Neutrophil (primary cell): ENCODE measurements at regions not wholly inside any gene's neighbourhood (a gene's known extent, or its start where the extent isn't known, plus 50 kb on each side); places are given as distances from the start of the nearest gene placed in this dataset.

Experiments used
- H3K27ac ChIP-seq: fragments of 200-600 bp; sonication (generic); 2 replicates; pipeline ENCODE4 v1.5.1; 2016; ENCODE audit warnings: mild to moderate bottlenecking, moderate library complexity
- H3K27me3 ChIP-seq: fragments of 200-600 bp; sonication (generic); 2 replicates; pipeline ENCODE4 v1.6.0; 2016; ENCODE audit warnings: mild to moderate bottlenecking
- H3K36me3 ChIP-seq: fragments of 200-600 bp; sonication (generic); 2 replicates; pipeline ENCODE4 v1.5.1; 2017
- H3K4me1 ChIP-seq, 2 experiments: fragments of 200-600 bp in 1 of 2; sonication (generic) in 1 of 2; 1 replicate in 1 of 2; 2 replicates in 1 of 2; pipeline versions ENCODE4 v1.5.1 to v1.6.1; 2013 to 2016; ENCODE audit warnings: low read depth in 1 of 2, low read length in 1 of 2, mild to moderate bottlenecking in 1 of 2, moderate library complexity in 1 of 2; ENCODE audit not compliant: control insufficient read depth in 1 of 2, insufficient read depth in 1 of 2
- H3K4me3 ChIP-seq, 2 experiments: fragments of 200-600 bp in 1 of 2; sonication (generic) in 1 of 2; 1 replicate in 1 of 2; 2 replicates in 1 of 2; pipeline ENCODE4 v1.5.1; 2013 to 2016; ENCODE audit warnings: low read depth in 1 of 2, low read length in 1 of 2, mild to moderate bottlenecking in 1 of 2, moderate library complexity in 1 of 2
- H3K9me3 ChIP-seq: fragments of 200-600 bp; sonication (generic); 2 replicates; pipeline ENCODE4 v1.5.1; 2016
- TF ChIP-seq, protein P1 (sequence below): fragments of 200-600 bp; sonication (generic); IDR thresholded peaks from 2 replicates; pipeline ENCODE4 v1.5.1; 2016; ENCODE audit warnings: antibody characterized with exemption

DNA sequence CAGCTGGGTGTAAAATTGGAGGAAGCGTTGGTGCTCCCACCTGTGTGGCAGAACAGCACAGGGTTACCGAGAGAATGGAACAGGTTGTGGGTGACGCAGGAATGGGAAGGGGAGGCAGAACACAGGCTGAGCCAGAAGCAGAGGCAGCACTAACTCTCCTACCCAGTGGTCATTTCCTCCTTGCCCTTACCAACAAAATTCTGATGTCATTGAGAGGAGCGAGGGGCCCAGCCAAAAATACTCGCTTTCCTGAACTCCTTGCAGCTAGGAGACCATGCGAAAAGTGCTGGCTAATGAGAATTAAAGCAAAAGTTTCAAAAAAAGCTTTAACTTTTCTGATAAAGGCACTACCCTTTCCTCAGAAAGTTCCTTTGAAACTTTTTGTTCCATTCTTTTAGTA lies 54.4 kb upstream of the HMGA2 start:
- Histone ChIP-seq H3K9me3 (no peaks in the 10 kb centered on the region), H3K27ac (no peak overlapping the region), H3K4me3 (no peak overlapping the region), H3K27me3 (peaks cover 13% of the 10 kb centered on the region), H3K36me3 (no peaks in the 10 kb centered on the region), H3K4me1 (no peaks in the 10 kb centered on the region)
- TF ChIP-seq, protein P1, sequence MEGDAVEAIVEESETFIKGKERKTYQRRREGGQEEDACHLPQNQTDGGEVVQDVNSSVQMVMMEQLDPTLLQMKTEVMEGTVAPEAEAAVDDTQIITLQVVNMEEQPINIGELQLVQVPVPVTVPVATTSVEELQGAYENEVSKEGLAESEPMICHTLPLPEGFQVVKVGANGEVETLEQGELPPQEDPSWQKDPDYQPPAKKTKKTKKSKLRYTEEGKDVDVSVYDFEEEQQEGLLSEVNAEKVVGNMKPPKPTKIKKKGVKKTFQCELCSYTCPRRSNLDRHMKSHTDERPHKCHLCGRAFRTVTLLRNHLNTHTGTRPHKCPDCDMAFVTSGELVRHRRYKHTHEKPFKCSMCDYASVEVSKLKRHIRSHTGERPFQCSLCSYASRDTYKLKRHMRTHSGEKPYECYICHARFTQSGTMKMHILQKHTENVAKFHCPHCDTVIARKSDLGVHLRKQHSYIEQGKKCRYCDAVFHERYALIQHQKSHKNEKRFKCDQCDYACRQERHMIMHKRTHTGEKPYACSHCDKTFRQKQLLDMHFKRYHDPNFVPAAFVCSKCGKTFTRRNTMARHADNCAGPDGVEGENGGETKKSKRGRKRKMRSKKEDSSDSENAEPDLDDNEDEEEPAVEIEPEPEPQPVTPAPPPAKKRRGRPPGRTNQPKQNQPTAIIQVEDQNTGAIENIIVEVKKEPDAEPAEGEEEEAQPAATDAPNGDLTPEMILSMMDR = no peak
